HG02884 (cell line): ENCODE measurements at regions not wholly inside any gene's neighbourhood (a gene's known extent, or its start where the extent isn't known, plus 50 kb on each side); places are given as distances from the start of the nearest gene placed in this dataset.
A peak's percentile ranks its signal among the peaks of the same experiment; 100 is the strongest.
"Not testable (repeated sequence)": the region's sequence is repeated elsewhere in the genome, so short reads cannot be mapped to it uniquely, and the experiment has no call there.

Source experiments
- ATAC-seq: cut with Tn5 transposase; IDR thresholded peaks from one replicate; pipeline ENCODE4 v1.9.1; 2021; ENCODE audit warnings: mild to moderate bottlenecking, moderate library complexity; ENCODE audit not compliant: unreplicated experiment

DNA sequence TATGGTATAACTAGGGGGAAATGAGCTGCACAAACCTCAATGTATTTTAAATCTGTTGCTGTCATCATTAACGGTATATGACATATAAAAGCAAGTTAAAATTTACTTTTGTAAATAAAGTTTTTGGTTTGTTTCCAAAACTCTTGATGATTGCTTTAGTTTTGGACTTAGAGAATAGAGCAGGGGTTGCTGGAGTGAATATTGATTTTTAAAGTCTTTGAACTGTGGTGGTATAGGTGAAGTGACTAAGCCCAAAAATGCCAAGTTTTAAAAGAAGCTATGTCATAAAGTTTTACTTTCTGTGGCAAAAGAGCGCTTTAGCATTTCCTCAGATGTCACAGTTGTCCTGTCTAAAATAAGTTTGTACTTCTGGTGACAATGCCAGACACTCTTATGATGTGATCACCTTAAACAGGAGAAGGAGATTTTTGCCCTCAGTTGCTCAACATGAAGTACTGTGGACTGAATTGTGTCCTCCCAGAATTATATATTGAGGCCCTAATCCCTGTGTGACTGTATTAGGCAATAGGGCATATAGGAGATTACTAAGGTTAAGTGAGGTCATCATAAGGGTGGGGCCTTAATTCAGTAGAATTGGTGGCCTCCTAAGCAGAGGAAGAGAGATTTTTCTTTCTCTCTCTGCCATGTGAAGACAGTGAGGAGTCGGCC, 175.2 kb upstream of the PLGLB1 start:
- ATAC-seq = not testable (repeated sequence)

DNA sequence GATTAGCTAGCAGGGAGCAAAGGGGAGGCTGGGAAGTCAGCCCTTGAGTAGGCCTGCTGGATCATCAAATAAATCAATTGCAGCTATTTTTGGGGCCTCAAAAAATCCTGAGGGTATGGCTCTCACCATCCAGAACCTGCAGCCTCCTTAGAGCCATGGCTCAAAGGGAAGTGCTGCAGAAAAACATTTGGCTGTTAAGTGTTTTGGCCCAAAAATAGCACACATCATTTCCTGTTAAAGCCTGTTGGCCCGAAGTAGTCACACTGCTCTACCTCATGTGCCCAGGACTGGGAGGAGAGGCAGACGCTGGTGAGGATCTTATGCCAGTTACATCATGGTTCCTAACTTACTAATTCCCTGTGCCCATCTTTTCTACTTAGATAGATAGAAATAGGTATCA, 176.8 kb upstream of the PLGLB1 start:
- ATAC-seq = not testable (repeated sequence)

DNA sequence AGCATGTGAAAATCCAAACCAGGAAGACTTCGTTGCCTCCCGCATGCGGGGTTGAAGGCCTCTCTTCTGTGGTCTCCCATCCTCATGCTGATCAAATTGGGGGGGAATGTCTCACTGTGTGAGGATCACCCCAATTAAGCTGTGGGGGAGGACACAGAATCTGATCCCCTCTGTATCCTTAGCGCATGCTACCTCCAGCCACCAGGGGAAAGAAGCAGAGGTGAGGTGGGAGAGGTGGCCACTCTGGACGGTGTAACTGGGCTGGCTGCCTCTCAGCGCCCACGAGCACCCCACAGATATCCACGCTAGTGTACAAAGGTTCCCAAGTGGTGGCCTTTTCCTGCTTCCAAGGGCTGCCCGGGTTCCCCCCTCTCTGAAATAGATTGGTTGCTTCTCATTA, 177.6 kb upstream of the PLGLB1 start:
- not testable (repeated sequence) for ATAC-seq

DNA sequence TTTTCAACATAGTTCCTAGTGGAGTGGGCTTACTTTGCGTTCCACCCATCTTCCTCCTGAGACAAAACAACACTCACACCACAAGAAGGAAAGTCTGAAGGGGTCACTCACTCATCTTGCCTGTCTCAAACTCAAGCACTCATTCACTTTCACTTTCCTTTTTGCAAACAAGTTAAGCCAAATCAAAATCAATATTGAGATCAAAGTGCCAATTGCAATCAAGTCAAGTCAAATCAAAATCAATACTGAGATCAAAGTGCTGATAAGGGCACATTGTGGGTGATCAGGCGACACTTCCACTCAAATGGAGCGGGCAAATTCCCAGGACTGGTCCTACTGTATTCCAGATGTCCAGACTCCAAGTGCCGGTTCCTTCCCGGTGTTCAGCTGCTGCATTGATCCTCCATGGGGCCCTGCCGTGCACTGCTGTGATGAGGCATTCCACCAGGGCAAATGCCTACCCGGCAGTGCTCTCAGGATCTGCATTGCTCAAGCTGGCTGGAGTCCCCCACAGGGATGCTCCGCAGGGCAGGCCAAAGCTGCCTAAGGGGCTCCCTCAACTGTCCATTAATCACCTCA, 183.0 kb upstream of the PLGLB1 start:
- not testable (repeated sequence) for ATAC-seq

DNA sequence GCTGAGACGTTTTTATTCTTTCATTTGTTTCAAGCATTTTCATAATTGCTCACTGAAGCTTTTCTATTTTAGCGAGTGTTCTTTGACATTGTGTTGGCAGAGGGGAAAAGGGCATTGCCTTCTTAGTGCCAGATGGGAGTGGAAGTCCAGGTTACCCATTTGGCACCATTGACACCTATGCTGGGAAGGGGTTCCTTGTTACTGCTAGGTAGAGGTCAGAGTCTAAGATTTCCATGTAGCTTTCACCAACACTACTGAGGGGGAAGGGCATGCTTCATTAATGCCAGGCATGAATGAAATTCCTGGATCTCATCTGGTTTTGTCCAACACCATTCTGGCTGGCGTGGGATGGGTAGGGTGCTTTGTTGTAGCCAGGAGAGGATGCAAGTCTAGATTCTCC, 191.3 kb upstream of the PLGLB1 start:
- not testable (repeated sequence) for ATAC-seq

DNA sequence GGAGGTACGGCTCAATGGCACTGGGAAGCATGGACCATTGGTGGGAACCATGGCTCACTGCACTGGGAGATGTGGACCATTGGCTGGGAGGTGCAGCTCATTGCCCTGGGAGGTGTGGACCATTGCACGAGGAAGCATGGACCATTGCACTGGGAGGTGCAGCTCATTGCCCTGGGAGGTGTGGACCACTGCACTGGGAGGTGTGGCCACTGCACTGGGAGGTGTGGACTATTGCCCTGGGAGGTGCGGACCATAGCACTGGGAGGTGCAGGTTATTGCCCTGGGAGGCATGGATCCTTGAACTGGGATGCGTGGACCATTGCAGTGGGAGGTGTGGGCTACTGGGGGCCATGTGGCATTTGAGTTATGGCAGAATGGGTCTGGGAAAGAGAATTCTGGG, 195.4 kb upstream of the PLGLB1 start:
- not testable (repeated sequence) for ATAC-seq

DNA sequence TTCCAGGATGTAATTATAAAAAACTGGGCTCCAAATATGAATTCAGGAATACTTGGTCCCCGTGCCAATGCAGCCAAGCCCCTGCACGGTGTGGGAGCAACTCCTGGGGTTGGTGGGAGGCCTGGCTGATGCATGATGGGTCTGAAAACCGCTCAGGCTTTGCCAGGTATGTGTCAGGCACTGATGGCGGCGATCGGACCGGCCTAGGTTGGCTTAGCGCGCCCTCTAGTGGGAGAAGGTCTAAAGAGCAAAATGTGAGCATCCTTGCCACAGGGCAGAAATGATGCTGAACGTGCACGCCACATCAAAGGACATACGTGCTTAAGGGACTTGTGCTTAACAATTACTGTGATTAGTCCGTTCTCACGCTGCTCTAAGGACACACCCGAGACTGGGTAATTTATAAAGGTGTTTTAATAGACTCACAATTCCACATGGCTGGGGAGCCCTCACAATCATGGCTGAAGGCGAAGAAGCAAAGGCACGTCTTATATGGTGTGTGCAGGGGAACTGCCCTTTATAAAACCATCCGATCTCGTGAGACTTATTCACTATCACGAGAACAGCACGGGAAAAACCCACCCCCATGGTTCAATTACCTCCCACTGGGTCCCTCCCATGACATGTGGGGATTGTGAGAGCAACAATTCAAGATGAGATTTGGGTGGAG, 196.2 kb upstream of the PLGLB1 start:
- ATAC-seq = not testable (repeated sequence)

DNA sequence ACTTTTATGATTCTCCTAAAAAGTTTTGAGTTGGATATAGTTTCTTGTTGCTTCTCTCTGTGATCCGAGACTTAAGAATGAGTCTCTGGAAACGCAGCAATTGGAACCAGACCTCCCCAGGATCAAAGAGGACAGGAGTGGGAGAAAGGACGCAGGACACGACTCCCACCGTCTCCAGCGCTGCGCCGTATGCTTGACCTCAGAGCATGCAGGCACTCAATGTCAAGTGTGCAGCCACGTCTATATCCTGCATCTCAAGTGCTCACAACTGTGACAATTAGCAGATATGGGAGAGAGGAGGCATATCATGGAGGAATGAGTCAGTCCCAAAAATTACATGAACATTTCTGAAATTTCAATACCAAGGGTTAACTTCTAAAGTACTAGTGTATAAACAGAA, 199.0 kb upstream of the PLGLB1 start:
- not testable (repeated sequence) for ATAC-seq

DNA sequence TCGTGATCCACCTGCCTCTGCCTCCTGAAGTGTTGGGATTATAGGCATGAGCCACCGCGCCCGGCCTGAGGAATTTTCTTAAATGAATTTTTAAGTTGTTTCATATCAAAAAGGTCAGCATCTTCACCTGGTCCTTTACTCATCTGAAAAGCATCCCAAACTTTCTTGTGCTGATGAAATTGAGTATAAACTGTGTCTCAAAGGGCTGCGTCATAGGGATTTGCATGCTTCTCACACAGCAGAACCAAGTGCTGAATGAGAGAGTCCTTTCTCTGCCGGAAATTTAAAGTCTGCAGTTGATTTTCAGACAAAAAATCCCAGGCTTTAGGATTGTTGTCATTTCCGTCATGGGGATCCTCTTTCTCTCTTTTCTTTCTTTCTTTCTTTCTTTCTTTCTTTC, 200.5 kb upstream of the PLGLB1 start:
- not testable (repeated sequence) for ATAC-seq

DNA sequence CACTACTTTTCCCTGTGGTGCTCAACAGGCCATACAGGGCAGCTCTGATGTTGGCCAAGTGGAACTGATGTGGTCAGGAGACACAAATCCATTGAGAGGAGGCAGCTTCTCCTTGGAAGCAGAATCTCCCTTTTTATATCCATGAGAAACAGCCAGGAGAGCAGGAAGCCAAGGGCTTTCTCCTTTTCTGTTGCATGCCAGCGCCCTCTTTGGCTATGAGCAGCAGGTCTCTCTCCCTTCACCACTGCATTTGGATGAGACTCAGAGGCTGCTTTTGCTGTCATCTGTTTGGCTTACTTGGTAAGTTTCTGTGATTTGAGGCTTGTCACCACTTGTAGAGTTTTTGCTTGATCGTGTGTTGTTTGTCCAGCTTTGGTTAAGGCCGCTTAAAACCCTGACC, 202.2 kb upstream of the PLGLB1 start:
- not testable (repeated sequence) for ATAC-seq

DNA sequence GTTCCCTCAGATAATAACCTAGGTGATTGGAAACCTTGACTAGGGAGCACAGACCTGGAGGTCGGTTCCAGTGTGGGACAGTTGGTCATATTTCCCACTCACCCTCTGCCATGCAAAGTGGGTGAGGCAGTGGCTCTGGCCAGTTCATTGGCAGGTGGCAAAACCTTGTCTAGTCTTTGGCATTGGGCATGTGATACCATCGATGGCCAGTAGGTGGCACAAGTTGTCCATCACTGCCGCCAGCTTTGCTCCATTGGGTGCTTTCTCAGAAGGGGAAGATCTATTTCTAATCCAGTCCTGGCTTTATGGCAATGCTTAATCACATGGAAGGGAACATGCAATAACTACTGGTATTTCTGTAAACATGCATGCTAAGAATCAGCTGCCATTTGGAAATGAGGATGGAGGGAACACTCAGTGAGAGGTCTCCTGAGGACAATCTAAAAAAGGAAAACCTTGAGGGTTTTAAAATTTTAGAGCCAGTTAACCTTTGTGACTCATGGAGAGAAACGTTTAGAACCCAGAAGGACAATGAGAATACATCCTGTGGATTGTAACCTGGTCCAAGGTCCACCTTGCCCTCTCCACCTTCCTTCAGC, 207.5 kb upstream of the PLGLB1 start:
- ATAC-seq = peak; percentile 62

DNA sequence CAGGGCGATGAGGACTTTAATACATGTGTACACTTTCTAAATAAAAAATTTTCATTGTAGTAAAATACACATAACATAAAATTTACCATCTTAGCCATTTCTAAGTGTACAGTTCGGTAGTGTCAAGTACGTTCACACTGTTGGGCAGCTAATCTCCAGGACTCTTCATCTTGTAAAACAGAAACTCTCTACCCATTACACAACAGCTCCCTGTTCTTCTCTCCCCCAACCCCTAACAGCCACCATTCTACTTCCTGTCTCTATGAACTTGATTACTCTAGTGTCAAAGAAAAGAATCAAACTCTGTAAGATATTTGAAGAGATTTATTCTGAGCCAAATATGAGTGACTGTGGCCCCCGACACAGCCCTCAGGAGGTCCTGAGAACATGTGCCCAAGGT, 208.3 kb upstream of the PLGLB1 start:
- ATAC-seq = not testable (repeated sequence)

DNA sequence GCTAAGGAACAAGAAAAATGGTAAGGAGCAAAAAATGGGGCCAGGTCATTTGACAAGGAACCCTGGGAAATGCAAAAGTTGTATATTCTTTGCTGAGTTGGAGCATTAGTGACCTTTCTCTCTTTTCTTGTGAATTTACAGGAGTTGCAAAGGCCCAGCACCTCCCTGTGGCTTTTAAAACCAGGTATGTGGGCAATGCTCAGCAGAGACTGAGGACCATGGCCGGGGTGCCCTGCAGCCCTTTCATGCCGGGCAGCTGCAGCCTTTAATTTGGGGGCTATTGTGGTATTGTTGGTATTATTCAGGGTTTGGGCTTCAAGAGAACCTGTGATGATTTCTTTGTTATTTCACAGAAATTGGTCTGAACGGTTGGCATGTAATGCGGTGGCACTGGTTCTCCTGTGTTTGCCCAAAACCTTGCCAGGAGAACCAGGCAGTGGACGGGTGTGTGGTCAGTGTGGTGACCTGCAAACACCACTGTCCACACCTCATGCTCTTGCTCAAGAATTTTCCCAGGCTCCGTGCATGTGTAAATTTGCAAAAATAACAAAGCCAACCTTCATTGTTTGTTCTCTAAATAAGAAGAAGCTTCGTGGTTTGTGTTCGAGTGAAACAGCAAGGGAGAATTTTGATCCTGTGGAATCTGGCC, 213.8 kb upstream of the PLGLB1 start:
- not testable (repeated sequence) for ATAC-seq

DNA sequence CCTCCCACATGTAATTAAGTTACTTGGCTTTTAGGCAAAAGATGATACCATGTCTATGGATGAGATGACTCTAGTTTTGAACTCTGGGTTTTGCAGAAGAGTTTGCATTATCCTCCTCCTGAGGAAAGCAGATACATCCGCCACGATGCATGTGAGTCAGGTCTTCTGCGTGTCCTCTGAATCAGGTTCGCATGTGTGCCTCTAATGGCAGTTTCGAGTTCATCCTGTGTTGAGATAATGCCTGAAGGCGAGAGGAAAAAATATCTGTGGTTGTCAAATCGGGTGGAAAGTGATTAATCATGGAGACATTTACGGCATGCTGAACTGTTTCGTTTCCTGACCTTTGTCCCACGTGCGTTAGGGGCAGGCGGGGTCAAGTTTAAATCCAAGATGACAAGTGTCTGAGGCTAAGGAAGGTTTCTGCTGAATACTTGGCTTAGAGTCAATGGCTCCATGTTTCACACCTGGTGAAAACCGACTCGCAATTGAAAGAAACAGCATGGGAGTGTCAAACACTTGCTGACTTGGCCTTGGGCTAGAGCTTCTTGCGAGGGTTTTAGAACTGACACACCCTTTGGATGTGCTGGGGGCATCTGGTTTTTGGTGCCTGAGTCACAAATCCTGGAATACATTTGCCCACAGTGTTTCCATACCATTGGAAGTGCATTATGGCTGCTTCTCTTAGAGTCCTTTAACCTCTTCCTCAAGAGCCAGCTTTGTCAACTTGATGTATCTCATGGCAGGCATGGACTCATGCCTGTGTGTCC, 216.1 kb upstream of the PLGLB1 start:
- not testable (repeated sequence) for ATAC-seq

DNA sequence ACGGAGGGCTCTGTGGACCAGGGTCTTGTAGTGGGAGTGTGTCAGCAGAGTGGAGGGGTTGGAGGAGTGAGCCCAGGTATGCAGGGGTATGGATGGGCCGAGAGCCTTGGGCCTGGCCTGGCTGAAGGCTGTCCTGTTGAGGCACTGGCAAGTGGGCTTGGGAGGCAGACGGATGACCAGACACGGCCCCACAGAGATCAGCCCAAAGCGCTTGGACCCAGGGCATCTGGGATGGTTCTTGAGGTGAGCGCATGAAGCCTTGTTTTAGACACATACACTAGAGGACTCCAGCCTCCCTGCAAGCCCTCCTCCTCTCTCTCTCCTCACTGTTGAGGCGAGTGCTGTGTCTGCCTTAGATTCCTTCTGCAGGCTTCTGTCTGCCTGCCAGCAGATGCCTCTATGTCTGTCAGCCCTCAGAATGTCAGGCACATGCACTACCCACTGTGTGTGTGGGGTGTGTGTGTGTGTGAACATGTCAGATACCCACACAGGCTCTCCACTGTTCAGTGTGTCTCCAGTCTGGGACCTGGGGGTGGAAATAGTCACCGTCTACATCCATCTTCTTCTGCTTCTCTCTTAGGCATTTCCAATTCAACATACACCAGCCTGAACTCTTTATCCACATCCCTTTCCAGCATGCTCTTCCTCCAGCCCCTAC, 218.0 kb upstream of the PLGLB1 start:
- not testable (repeated sequence) for ATAC-seq

DNA sequence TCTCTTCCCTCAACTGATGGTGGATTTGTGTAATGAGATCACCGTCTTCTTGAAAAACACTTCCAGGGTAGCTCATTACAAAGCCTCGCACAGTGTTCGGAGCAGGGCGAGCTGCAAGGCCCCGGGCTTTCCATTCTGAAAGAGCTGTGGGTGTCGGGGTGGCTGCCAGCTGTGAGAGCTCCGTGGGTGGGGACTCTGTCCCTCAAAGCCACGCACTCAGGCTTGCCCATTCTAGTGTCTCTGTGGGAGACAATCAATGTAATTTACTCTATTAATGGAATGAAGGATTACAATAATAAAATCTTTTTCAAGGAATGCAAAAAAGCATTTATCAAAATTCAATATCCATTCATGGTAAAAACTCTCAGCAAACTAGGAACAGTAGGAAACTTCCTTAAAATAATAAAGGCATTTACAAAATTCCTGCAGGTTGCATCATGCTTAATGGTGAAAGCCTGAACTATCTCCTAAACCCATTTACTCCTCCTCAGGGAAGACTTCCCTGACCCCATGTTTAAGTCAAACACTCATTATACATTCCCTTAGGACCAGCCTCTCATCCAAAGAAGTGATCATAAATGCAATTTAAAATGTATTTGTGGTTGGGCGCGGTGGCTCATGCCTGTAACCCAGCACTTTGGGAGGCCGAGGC, 224.5 kb upstream of the PLGLB1 start:
- not testable (repeated sequence) for ATAC-seq

DNA sequence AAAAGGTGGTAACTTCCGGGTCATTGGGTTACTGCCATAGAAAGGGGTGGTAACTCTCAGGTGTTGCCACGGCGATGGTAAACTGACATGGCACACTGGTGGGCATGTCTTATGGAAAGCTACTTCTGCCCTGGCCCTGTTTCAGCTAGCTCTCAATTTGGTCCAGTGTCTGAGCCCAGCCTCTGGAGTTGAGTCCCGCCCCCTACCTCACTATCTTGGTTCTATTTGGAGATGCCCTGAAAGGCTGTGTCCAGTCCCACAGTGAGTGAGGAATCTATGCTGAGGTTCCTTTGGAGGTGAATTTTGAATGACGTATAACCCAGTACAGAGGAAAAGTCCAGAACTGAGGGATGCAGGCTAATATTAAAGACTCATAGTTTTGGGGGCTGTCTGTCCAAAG, 230.4 kb upstream of the PLGLB1 start:
- not testable (repeated sequence) for ATAC-seq

DNA sequence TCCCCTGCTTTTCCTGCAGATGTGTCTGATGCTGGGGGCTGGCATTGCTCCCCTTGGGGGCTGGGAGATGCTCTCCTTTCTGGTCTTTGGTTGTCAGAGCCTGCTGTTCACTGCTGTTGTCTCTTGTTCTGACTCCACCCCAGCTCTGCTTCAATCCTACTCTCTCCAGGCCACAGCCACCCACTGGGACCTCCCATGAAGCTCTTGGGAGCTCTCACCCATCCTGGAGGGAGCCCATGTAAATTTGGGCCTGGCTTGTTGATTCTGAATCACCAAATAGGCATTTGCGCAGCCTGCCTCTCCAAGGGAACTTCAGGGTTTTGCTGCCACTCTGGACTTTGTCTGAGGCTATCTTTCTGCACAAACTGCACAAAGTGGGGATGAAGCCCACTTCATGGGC, 232.9 kb upstream of the PLGLB1 start:
- ATAC-seq = not testable (repeated sequence)

DNA sequence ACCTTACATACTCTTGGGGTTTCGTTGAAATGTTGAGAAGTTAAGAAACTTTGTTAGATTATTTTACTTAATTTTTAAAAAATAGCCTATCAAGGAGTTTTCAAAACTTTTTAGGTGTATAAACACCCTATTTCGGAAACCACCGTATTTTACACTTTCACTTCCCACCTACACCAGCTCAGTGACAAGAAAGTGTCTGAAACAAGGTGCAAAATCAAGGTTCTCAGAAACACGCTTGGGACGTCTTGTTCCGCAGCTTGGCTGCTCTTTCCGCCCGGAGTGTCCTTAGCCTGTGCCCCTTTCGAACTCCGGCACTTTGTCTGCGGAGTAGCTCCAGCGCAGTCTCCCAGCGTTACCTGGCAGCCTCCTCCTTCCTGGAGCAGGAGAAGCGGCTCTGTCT, 233.8 kb upstream of the PLGLB1 start:
- ATAC-seq = not testable (repeated sequence)
